ENCODE measurements at regions not wholly inside any gene's neighbourhood (a gene's known extent, or its start where the extent isn't known, plus 50 kb on each side); places are given as distances from the start of the nearest gene placed in this dataset.

GRCh38 chr1:221632072-221632471 lies 109.8 kb downstream of the DUSP10 start:
- no peak for DNase-seq (ENCODE audit: low spot score)

- DNase-seq (ENCODE audit: low spot score) = no peak
Measured at GRCh38 chr1:221633841-221634409, 108.0 kb downstream of the DUSP10 start.

GRCh38 chr1:221634606-221635005 lies 107.3 kb downstream of the DUSP10 start:
- DNase-seq (ENCODE audit: low spot score) = no peak

- DNase-seq (ENCODE audit: low spot score) = no peak
Measured at GRCh38 chr1:221635305-221635704, 106.6 kb downstream of the DUSP10 start.

GRCh38 chr1:221636096-221636495 lies 105.8 kb downstream of the DUSP10 start:
- DNase-seq (ENCODE audit: low spot score) = no peak

GRCh38 chr1:221636967-221637366 lies 104.9 kb downstream of the DUSP10 start:
- DNase-seq (ENCODE audit: low spot score) = peak; percentile 12

- peak; percentile 45 for DNase-seq (ENCODE audit: low spot score)
Measured at GRCh38 chr1:221637641-221638041, 104.2 kb downstream of the DUSP10 start.

GRCh38 chr1:221638595-221638994 lies 103.3 kb downstream of the DUSP10 start:
- no peak for DNase-seq (ENCODE audit: low spot score)

GRCh38 chr1:221641811-221642210 lies 100.1 kb downstream of the DUSP10 start:
- no peak for DNase-seq (ENCODE audit: low spot score)

- no peak for DNase-seq (ENCODE audit: low spot score)
Measured at GRCh38 chr1:221643404-221644144, 98.3 kb downstream of the DUSP10 start.

- no peak for DNase-seq (ENCODE audit: low spot score)
Measured at GRCh38 chr1:221644145-221644448, 97.8 kb downstream of the DUSP10 start.

- DNase-seq (ENCODE audit: low spot score) = no peak
Measured at GRCh38 chr1:221644663-221645258, 97.1 kb downstream of the DUSP10 start.

GRCh38 chr1:221648201-221648600 lies 93.7 kb downstream of the DUSP10 start:
- DNase-seq (ENCODE audit: low spot score) = no peak

Data from AG08396 (cell line).